ENCODE measurements at regions not wholly inside any gene's neighbourhood (a gene's known extent, or its start where the extent isn't known, plus 50 kb on each side); places are given as distances from the start of the nearest gene placed in this dataset.
"Not testable (repeated sequence)": the region's sequence is repeated elsewhere in the genome, so short reads cannot be mapped to it uniquely, and the experiment has no call there.

DNA sequence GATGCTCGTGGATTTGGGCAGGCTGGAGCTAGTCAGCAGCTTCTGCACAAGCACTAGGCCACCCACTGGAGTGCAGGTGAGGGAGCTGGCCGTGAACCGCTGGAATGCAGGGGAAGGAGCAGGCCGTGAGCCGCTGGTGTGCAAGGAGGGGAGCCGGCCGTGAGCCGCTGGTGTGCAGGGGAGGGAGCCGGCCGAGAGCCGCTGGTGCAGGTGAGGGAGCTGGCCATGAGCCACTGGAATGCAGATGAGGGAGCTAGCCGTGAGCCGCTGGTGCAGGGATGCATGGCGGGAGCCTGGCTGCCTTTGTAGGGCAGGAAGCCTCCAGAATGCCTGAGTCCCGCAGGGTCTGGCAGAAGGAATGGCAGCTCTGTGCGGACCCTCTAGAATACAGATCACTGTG lies 4220.0 kb upstream of the OR11H1 start:
- peak; percentile 85 to 95 for DNase-seq (ENCODE audit: extremely low spot score in 2 of 2)
- no peak overlapping the region for H3K27ac ChIP-seq
- no peaks in the 10 kb centered on the region for H3K4me1 ChIP-seq
- peaks cover 9% of the 10 kb centered on the region for H3K9me3 ChIP-seq
- TF ChIP-seq, protein P1, sequence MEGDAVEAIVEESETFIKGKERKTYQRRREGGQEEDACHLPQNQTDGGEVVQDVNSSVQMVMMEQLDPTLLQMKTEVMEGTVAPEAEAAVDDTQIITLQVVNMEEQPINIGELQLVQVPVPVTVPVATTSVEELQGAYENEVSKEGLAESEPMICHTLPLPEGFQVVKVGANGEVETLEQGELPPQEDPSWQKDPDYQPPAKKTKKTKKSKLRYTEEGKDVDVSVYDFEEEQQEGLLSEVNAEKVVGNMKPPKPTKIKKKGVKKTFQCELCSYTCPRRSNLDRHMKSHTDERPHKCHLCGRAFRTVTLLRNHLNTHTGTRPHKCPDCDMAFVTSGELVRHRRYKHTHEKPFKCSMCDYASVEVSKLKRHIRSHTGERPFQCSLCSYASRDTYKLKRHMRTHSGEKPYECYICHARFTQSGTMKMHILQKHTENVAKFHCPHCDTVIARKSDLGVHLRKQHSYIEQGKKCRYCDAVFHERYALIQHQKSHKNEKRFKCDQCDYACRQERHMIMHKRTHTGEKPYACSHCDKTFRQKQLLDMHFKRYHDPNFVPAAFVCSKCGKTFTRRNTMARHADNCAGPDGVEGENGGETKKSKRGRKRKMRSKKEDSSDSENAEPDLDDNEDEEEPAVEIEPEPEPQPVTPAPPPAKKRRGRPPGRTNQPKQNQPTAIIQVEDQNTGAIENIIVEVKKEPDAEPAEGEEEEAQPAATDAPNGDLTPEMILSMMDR (IDR thresholded peaks at IDR 0.05): no peak
- TF ChIP-seq POLR2AphosphoS5 (IDR thresholded peaks at IDR 0.05; ENCODE audit: insufficient read depth in 1 of 2, low read depth in 1 of 2) (no peak), POLR2A (IDR thresholded peaks at IDR 0.05) (no peak)
- H3K36me3 ChIP-seq: no peaks in the 10 kb centered on the region
- no peaks in the 10 kb centered on the region for H3K27me3 ChIP-seq
- intact Hi-C loops (cut with DNase I): no loop called here
- no peak overlapping the region for H3K4me3 ChIP-seq

DNA sequence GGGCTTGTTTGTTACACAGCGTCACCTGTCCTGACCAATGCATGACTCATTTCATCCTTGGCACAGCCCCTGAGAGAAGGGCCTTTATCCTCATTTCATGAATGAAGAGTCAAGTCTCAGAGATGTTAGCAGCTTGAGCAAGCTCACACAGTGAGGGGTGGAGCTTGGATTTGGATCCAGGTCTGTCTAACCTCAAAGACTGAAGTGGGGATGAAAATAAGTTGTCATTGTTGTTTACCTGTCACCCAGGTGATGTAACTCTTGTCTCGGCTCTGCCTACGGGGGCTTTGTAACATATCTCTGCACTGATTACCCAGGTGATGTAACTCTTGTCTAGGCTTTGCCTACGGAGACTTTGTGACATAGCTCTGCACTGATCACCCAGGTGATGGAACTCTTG lies 4218.2 kb upstream of the OR11H1 start:
- H3K4me1 ChIP-seq; intact Hi-C loops (cut with DNase I); H3K27me3 ChIP-seq; H3K9me3 ChIP-seq; DNase-seq (ENCODE audit: extremely low spot score in 2 of 2); H3K4me3 ChIP-seq; H3K36me3 ChIP-seq; H3K27ac ChIP-seq: not testable (repeated sequence)

DNA sequence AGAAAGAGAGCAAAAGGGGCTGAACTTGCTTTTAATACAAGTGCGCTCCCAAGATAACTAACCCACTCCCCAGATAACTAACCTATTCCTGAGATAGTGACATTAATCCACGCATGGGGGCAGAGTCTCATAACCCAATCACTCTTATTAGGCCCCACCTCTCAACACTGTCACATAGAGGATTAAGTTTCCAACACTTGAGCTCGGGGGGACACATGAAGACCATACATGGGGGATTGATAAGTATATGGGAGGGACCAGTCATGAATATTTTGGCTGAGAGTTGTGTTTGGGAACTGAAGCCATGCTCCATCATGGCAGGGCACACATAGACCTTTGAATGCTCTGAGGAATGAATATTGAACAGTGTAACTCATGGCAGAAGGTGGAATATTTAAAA lies 4217.3 kb upstream of the OR11H1 start:
- DNase-seq (ENCODE audit: extremely low spot score in 2 of 2); H3K36me3 ChIP-seq; intact Hi-C loops (cut with DNase I); H3K27ac ChIP-seq; H3K9me3 ChIP-seq; H3K27me3 ChIP-seq; H3K4me3 ChIP-seq; H3K4me1 ChIP-seq: not testable (repeated sequence)

DNA sequence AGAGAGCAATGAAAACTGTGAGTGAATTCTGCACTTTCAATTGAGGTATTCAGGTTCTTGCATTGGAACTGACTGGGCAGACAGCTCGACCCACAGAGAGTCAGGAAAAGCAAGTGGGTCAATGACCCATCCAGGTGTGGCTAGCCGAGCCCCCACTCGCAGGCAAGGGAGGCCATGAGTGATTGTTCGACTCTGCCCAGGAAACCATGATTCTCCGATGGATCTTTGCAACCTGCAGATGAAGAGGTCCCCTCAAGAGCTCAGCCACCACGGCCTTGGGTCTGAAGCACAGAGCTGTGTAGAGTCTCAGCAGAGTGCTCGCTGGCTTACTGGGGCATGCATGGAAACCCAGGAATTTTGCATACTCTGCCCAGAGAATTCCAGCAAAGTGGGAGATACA lies 4215.4 kb upstream of the OR11H1 start:
- H3K4me3 ChIP-seq: not testable (repeated sequence)
- DNase-seq (ENCODE audit: extremely low spot score in 2 of 2): peak in 1 of 2 donors; percentile 82

DNA sequence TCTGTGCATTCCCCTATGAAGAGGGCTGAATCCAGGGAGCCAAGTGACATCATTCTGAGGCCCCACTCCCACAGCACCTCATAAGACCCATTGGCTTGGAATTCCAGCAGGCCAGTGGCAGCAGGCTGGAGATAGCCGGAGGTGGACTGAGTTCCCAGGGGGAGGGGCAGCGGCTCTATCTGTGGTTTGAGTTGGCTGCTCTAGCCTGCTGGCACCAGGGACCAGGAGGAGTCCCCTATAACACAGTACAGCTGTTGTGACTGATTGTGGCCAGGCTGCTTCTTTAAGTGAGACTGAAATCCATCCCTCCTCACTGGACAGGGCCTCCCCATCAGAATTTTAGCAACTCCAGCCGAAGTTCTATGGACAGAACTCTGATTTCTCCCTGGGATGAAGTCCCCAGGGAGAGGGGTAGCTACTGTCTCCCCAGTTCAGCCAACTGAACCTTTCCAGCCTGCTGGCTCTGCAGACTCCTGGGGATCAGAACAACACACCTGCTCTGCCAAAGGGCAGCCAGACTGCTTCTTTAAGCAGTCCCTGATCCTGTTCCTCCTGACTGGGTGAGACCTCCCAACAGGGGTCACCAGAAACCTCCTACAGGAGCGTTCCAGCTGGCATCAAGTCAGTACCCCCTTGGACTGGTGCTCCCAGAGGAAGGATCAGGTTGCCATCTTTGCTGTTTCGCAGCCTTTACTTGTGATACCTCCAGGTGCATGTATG lies 4214.8 kb upstream of the OR11H1 start:
- H3K36me3 ChIP-seq; H3K9me3 ChIP-seq; DNase-seq (ENCODE audit: extremely low spot score in 2 of 2); H3K27ac ChIP-seq; H3K27me3 ChIP-seq; H3K4me1 ChIP-seq; H3K4me3 ChIP-seq; intact Hi-C loops (cut with DNase I): not testable (repeated sequence)

More for the DNA sequence above, 4215.4 kb upstream of the OR11H1 start:
- H3K36me3 ChIP-seq; H3K27me3 ChIP-seq; H3K9me3 ChIP-seq; H3K27ac ChIP-seq; H3K4me1 ChIP-seq; intact Hi-C loops (cut with DNase I): not testable (repeated sequence)

DNA sequence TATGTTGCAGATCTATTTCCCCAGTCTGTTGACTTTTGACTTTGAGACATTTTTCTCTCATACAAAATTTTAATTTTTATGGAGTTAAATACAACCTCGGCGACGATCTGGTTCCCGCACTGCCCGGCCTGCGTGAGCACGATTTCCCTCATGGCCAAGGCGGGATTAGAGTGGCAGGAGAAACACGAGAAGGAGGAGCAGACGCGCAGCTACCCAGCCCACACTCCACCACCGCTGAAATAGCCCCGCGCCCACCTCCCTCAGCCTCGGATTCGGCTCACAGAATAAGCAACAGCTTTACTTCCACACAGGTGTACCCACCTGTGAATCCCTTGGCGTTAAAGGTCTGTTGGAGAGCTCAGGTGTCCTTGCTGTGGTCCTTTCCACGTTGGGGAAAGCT lies 4209.4 kb upstream of the OR11H1 start:
- H3K9me3 ChIP-seq; H3K4me1 ChIP-seq; H3K36me3 ChIP-seq; H3K27ac ChIP-seq; intact Hi-C loops (cut with DNase I); H3K27me3 ChIP-seq; H3K4me3 ChIP-seq: not testable (repeated sequence)
- peak in 1 of 2 donors; percentile 85 for DNase-seq (ENCODE audit: extremely low spot score in 2 of 2)

DNA sequence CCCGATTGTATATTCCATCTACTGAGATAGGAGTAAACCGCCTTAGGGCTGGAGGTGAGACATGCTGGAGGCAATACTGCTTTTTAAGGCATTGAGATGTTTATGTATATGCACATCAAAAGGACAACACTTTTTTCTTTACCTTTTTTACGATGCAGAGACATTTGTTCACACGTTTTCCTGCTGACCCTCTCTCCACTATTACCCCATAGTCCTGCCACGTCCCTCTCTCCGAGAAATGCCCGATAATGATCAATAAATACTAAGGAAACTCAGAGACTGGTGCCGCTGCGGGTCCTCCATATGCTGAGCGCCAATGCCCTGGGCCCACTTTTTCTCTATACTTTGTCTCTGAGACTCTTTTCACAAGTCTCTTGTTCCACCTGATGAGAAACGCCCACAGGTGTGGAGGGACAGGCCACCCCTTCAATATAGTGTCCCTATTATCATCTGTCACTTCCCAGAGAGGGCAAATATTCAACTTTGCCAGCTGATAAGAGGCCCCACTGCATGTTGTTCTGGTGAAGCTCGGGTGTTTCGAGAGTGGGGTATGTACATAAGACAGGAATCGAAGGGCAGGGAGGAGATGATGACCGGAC lies 4203.5 kb upstream of the OR11H1 start:
- H3K27me3 ChIP-seq; intact Hi-C loops (cut with DNase I): not testable (repeated sequence)

DNA sequence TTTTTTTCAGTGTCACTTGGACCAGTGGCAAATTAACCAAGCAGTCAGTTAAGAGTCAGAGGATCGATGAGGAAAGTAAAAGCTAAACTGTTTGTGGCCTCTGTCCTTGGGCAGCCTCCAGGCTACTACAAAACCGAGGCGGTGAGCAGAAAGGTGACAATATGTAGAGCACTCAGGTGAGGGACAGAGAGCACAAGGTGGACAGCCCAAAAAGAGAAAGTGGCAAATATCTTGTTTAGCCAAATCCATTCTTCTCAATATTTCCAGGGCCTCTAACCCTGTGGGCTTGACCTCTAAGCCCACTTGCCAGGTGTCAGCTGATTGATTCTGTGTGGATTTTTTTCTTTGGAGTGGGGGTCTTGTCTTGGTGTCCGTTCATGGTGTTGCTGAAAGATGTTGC lies 4202.2 kb upstream of the OR11H1 start:
- DNase-seq (ENCODE audit: extremely low spot score in 2 of 2): no peak
- Histone ChIP-seq H3K27me3 (no peaks in the 10 kb centered on the region), H3K4me3 (no peak overlapping the region), H3K9me3 (no peaks in the 10 kb centered on the region), H3K4me1 (no peaks in the 10 kb centered on the region), H3K36me3 (no peaks in the 10 kb centered on the region), H3K27ac (no peak overlapping the region)
- TF ChIP-seq POLR2A (IDR thresholded peaks at IDR 0.05) (no peak), POLR2AphosphoS5 (IDR thresholded peaks at IDR 0.05; ENCODE audit: insufficient read depth in 1 of 2, low read depth in 1 of 2) (no peak)
- TF ChIP-seq, protein P1 (IDR thresholded peaks at IDR 0.05): no peak
- intact Hi-C loops (cut with DNase I): no loop called here

More for the DNA sequence above, 4203.5 kb upstream of the OR11H1 start:
- H3K4me3 ChIP-seq, H3K9me3 ChIP-seq, H3K27ac ChIP-seq, H3K4me1 ChIP-seq, H3K36me3 ChIP-seq: not testable (repeated sequence)
- peak in 1 of 2 donors; percentile 70 for DNase-seq (ENCODE audit: extremely low spot score in 2 of 2)

DNA sequence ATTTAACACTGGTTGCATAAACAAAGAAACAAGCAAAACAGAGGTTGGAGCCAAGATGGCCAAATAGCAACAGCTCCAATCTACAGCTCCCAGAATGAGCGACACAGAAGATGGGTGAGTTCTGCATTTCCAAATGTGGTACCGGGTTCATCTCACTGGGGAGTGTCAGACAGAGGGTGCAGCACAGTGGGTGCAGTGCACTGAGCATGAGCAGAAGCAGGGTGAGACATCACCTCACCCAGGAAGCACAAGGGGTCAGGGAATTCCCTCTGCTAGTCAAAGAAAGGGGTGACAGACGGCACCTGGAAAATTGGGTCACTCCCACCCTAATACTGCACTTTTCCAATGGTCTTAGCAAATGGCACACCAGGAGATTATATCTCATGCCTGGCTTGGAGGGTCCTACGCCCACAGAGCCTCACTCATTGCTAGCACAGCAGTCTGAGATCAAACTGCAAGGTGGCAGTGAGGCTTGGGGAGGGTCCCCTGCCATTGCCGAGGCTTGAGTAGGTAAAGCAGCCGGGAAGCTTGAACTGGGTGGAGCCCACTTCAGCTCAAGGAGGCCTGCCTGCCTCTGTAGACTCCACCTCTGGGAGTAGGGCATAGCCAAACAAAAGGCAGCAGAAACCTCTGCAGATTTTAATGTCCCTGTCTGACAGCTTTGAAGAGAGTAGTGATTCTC lies 4186.5 kb upstream of the OR11H1 start:
- H3K4me3 ChIP-seq; intact Hi-C loops (cut with DNase I); H3K27ac ChIP-seq; H3K27me3 ChIP-seq; H3K9me3 ChIP-seq; H3K36me3 ChIP-seq; H3K4me1 ChIP-seq: not testable (repeated sequence)
- peak in 1 of 2 donors; percentile 96 for DNase-seq (ENCODE audit: extremely low spot score in 2 of 2)

DNA sequence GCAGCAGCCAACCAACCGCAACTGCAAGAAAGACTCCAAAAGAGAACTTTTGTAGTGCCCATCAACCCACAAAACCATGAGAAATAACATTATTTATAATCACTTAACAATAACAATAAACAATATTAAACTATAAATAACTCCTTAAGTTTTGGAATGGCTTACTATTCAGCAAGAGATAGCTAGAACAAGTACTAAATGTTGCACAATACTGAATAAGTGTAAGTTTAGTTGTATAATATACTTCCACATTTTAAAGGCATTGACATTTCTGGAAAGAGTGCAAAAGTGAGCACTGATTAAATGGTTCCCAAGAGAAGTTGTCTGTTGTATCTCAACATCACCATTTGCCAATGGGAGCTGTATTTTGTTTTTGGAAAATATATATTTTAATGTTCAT lies 4176.8 kb upstream of the OR11H1 start:
- H3K27me3 ChIP-seq; H3K27ac ChIP-seq; intact Hi-C loops (cut with DNase I); H3K36me3 ChIP-seq; H3K4me1 ChIP-seq; H3K4me3 ChIP-seq; H3K9me3 ChIP-seq; DNase-seq (ENCODE audit: extremely low spot score in 2 of 2): not testable (repeated sequence)

DNA sequence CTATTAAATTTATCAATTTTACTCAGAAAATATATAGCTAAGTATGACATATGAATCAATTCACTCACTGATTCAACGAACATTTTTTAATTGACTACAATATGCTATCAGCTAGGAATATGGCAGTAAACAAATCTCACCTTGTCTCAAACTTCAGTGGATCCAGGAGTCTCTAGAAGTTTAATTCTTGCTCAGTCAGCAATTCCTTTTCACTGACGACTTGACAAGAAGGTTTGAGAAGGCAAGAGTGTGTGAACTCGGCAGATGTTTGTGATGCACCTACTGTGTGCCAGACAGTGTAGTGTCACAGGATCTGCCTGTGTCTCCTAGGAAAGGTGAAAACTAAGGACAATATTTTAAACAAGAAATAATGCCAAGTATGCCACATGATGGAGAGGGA lies 4175.7 kb upstream of the OR11H1 start:
- H3K27me3 ChIP-seq; H3K9me3 ChIP-seq; intact Hi-C loops (cut with DNase I); H3K4me3 ChIP-seq; H3K36me3 ChIP-seq; H3K27ac ChIP-seq; H3K4me1 ChIP-seq; DNase-seq (ENCODE audit: extremely low spot score in 2 of 2): not testable (repeated sequence)

Data from vagina (tissue), 2 donors.